RKO (cell line): ENCODE measurements at regions not wholly inside any gene's neighbourhood (a gene's known extent, or its start where the extent isn't known, plus 50 kb on each side); places are given as distances from the start of the nearest gene placed in this dataset.

Experiments
- DNase-seq: peaks from one replicate; pipeline ENCODE4 v3.0.0-alpha.2; 2016; ENCODE audit warnings: low spot score

GRCh38 chr2:126793885-126794613 is 104.6 kb upstream of the TEX51 start:
- no peak for DNase-seq

DNA sequence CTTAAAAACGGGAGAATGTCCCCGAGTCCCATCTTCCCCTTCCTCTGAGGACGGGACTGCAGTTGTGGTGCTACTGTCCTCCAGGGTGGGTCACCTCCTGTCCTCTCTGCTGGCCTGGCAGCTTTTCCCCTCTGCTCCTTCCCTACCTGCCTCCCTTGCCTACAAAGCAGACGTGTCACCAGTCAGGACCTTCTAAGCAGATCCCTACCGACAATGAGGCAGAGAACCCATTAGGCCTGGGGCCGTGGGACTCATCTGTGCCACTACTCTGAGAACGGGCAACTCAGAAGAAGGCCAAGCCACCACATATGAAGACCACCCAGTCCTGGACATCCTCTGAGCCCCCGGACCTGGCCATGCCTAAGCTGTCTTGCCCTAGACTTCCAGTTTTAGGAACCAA is 103.0 kb upstream of the TEX51 start:
- no peak for DNase-seq

DNA sequence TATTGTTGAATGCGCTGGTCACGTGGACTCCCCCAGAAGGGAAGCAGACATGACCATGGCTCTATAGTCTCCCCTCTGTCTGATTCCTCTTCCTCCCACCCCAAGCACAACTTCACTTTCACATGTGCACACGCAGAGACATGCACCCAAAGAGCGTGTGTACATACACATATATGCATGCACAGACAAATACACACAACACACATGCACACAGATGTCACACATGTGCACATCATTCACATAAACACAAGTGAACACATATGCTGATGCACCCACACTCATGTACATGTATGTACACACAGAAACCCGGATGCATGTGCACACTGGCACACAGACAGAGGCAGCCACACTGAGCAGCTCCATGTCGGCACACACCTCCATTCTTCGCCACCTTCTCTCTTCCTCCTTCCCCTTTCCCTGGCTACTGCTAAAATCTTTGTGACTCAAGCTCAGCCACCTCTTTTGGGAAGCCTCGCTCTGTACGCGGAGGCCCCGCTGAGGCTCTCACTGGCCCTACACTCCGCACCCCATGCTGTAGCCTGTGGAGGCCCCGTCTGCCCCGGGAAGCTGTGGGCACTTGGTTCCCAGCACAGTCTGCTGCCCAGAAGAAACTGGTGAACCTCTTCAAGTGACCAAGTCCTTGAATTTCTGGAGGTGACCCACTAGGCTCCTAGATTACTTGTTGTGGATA is 101.6 kb upstream of the TEX51 start:
- no peak for DNase-seq

DNA sequence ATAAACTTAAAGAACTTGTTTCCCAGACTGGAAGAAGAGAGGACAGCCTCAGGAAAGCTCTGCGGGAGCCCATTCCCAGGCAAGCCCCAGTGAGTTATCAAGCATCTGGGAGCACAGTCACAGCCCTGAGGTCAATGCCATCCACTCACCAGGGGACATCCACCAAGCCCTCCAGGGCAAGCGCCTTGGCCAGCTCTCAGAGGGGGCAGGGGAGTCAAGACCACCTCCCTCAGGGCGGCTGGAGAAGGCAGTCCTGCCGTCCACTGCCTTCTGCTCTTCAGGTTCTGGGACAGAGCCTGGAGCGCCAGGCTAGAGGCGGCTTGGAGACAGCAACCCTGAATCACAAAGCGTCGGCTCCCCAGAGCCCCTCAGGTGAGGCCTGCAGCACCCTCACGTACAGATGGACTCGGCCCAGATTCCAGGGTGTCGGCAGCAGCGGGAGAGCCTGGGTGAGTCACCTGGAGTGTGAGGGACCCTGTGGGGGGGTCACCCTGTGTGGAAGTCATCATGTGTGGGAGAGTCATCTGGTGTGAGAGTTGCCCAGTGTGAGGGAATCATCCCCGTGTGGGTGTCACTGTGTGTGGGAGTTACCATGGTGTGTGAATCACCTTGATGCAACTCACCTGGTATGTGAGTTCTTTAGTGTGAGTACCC is 100.9 kb upstream of the TEX51 start:
- DNase-seq, result peak; percentile 11

- DNase-seq, result no peak
Measured at GRCh38 chr2:126798276-126799140, 100.2 kb upstream of the TEX51 start.

- DNase-seq, result no peak
Measured at GRCh38 chr2:126799301-126799700, 99.4 kb upstream of the TEX51 start.

- DNase-seq, result no peak
Measured at GRCh38 chr2:126801473-126801872, 97.2 kb upstream of the TEX51 start.

- no peak for DNase-seq
Measured at GRCh38 chr2:126802316-126802715, 96.4 kb upstream of the TEX51 start.

DNA sequence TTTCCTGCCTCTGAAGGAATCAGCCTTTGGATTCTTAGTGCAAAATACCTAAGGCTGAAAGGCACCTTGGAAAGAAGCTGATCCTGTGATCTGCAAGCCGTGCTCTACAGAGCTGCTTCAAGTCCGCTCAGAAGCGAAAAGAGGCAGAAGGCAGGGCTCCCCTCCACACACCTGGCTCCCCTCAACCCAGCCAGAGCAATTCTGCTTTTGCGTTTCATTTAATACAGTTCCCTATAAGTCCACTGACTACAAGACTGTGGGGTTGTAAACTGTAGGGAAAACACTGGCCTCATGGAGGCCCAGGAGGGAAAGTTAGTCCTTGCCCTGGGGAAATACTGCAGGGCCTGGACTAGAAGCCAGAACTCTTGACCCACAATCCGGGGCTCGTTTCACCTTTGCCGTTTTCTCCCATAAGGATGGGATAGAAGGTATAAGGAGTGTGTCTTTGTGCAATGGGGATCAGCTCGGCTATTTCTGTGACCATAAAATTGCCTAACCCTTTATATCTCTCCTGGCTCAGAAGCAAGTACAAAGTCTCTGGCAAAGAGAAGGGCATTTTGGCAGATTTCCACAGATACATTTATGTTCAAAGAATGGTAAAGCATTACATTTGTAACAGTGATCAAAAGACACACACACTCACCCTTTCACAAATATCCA is 95.8 kb upstream of the TEX51 start:
- no peak for DNase-seq

DNA sequence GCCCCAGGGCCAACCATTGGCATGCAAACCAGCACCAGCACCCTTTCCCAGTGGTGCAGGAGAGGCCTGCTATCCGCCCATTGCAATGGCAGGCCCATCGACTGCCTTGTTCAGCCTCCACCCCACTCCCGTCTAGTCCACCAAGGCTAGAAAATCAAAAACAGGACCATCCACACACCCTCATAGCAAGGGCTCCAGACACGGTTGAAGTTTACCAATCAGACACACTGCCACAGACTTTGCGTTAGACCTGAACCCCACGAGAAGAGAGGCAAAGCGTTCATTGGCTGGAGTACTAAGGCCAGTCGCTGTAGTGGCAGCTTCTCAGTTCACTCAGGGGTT is 95.3 kb upstream of the TEX51 start:
- DNase-seq, result no peak

DNA sequence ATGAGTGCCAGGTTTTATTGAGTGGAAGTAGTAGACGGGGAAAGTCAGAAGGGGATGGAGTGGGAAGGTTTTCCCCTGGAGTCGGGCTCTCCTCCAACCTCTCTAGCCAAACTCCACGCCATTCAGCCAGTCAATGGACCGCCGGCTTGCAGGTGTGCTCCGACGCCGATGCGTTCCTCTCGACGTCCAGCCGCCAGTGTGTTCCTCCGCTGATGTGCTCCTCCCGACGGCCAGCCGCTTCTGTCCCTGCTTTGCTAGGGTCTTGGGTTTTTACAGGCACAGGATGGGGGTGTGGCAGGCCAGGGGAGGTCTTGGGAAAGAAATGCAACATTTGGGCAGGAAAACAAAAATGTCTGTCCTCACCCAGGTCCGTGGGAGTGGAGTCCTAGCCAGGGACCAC is 94.3 kb upstream of the TEX51 start:
- no peak for DNase-seq

DNA sequence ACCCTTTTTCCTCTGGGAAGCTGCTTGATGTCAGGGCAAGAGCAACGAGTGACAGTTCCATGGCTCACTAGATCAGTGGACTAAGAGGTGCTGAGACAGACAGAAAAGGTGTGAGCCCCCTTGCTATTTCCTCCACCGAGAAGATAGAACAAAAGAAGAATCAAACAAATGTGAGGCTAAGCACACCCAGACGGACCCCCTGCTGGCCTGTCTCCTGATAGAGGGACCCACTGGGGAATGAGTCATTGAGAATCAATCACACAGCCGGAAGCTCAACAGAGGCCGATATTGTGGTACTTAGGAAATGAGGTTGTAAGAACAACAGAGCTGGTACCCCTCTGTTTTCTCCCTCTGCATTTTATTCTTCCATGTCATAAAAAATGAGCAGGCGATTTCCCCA is 89.8 kb upstream of the TEX51 start:
- no peak for DNase-seq

DNA sequence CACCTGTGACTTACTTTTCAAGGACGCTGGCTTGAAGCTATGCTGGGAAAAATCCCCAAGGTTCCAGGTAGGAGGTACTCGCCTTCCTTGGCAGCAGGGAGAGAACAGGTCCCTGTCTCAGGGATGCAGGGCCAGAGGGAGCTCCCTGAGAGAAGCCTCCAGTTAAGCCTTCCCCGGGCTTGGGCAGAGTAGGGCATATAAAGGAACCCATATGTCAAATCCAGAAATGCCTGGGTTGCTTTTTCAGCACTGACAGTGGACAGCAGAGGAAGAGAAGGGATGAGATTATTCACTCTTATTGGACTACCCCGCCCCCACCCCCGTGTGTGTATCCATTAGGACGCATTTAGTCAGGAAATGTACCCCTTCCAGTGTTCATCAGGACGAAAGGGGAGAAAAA is 89.3 kb upstream of the TEX51 start:
- DNase-seq, result no peak

- DNase-seq, result no peak
Measured at GRCh38 chr2:126810001-126810400, 88.7 kb upstream of the TEX51 start.

GRCh38 chr2:126811101-126811500 is 87.6 kb upstream of the TEX51 start:
- no peak for DNase-seq

DNA sequence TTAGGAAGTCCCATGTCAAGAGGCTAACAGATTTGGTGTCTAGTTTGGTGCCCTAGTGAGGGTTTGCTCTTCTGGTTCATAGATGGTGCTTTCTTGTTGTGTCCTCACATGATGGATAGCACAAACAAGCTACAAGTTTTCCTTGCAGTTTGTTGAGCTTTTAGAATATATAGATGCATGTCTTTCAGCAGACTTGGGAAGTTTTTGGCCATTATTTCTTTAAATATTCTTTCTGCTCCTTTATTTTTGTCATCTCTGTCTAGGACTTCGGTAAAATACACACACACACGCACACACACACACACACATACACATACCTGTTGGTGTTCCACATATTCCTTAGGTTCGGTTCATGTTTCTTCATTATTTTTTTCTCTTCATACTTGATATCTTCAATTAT is 81.5 kb upstream of the TEX51 start:
- DNase-seq, result no peak

- no peak for DNase-seq
Measured at GRCh38 chr2:126822115-126822514, 76.6 kb upstream of the TEX51 start.

- no peak for DNase-seq
Measured at GRCh38 chr2:126822921-126823320, 75.8 kb upstream of the TEX51 start.

GRCh38 chr2:126823951-126824350 is 74.7 kb upstream of the TEX51 start:
- DNase-seq, result no peak

DNA sequence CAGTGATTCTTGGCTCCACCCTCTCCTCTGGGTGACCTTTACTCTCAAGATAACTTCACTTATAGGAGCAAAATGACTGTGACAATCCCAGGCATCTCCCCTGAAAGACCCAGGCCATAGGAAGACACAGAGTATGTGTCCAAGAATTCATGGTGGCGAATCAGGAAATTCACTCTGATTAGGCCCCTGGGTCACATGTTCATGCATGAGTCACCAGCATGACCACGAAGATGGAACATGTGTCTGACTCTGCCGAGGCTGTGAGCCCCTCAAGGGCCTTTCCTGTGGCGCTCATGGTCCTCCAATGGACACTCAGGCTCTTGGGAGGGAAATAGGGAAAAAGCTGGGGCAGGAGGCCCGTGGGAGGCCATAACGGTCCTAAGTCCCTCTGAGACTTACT is 74.0 kb upstream of the TEX51 start:
- DNase-seq, result no peak

DNA sequence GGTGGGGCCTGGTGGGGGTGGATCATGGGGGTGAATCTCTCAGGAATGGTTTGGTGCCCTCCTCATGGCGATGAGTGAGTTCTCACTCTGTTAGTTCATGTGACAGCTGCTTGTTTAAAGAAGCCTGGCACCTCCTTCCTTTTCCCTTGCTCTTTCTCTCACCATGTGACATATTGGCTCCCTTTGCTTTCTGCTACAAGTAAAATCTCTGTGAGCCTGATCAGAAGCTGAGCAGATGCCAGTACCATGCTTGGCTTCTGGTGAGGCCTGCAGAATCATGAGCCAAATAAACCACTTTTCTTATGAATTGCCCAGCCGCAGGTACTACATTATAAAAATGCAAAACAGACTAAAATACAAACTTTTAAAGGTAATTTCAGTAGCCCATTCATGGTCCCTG is 73.4 kb upstream of the TEX51 start:
- DNase-seq, result no peak

DNA sequence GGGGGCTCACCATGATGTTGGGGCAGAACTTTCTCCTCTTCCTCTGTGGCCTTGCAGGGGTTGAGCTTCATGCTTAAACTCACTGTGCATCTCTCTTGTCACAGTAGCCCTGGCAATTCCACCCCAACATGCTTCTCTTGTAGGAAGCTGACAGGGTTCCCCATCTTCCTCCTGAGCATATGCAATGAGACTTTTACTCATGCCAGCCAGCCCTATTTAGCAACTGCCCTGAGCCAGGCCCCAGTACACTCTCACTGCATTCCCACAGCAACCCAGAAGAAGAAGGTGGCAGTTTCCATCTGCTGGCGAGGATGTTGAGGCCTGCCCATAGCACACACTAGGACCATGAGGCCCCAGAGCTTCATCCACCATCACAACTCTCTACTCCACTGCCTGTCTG is 72.2 kb upstream of the TEX51 start:
- DNase-seq, result no peak
